Posterior vena cava (tissue), 2 donors: ENCODE measurements at regions not wholly inside any gene's neighbourhood (a gene's known extent, or its start where the extent isn't known, plus 50 kb on each side); places are given as distances from the start of the nearest gene placed in this dataset.
A peak's percentile ranks its signal among the peaks of the same experiment; 100 is the strongest.
"Not testable (repeated sequence)": the region's sequence is repeated elsewhere in the genome, so short reads cannot be mapped to it uniquely, and the experiment has no call there.

Experiments used
- DNase-seq: peaks from one replicate; pipeline ENCODE4 v3.0.0-alpha.2; 2020; ENCODE audit warnings: low spot score
- intact Hi-C, 2 donors: fragments of 100-400 bp; cut with DNase I; formaldehyde crosslinking; loops; one replicate each; pipeline versions ENCODE4 v1.14.1 to v1.14.2; 2022 to 2023
- donor health status: DM: yes; HTN: yes; CAD: no.
- donor health status: DM: yes; HTN: yes; CAD: no.

DNA sequence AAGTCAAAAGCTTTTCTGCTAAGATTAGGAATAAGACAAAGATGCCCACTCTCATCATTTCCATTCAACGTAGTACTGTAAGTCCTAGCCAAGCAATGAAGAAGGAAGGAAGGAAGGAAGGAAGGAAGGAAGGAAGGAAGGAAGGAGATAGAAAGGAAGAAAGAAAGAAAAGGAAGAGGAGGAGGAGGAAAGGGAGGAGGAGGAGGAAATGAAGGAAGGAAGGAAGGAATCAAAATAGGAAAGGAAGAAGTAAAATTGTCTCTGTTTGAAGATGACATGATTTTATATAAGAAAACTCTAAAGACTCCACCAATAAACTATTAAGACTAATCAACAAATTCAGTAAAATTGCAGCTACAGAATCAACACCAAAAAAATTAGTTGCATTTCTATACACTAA lies 66.0 kb upstream of the DHRS4 start:
- DNase-seq = no peak
- intact Hi-C loops = no loop called here

GRCh38 chr14:23891717-23892116 lies 61.9 kb upstream of the DHRS4 start:
- DNase-seq = peak; percentile 54
- intact Hi-C loops = not testable (repeated sequence)

GRCh38 chr14:23892289-23892688 lies 61.3 kb upstream of the DHRS4 start:
- not testable (repeated sequence) for DNase-seq

DNA sequence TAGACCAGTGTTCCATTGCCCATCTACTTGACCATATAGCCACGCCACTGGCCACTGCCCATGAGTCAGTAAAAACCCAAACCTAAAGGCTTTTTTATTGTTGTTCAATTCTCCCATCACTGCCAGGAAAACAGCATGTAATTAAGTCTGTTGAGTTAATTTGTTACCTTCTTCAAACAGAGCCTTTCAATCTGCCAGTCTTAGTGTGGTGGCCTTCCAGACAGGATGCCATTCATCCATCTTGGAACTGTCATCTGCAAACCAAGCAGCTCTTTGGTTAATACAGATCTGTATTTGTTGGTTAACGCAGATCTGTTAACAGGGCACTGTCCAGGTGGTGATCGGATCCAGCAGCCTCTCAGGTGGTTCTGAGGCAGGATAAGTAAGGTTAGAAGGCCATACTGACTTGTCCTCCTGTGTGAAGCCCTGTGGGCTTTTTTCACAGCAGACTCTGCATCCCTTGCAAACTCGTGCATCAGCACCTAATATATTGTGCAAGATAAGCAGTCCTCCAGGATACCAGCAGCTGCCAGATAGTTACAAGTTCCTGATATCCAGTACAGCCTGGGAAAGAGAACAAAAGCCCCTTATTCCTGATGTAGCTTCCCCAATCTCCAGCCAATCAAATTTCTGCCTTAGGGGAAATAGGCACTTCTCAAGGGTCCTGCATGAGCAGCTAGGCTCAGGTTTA lies 59.1 kb upstream of the DHRS4 start:
- intact Hi-C loops = no loop called here
- DNase-seq = no peak

More at GRCh38 chr14:23892289-23892688, 61.3 kb upstream of the DHRS4 start:
- intact Hi-C loops = not testable (repeated sequence)

- no peak for DNase-seq
- intact Hi-C loops = no loop called here
These were observed 58.5 kb upstream of the DHRS4 start for GRCh38 chr14:23895053-23895419.

- no peak for DNase-seq
- intact Hi-C loops = no loop called here
These were observed 58.1 kb upstream of the DHRS4 start for GRCh38 chr14:23895480-23895879.

DNA sequence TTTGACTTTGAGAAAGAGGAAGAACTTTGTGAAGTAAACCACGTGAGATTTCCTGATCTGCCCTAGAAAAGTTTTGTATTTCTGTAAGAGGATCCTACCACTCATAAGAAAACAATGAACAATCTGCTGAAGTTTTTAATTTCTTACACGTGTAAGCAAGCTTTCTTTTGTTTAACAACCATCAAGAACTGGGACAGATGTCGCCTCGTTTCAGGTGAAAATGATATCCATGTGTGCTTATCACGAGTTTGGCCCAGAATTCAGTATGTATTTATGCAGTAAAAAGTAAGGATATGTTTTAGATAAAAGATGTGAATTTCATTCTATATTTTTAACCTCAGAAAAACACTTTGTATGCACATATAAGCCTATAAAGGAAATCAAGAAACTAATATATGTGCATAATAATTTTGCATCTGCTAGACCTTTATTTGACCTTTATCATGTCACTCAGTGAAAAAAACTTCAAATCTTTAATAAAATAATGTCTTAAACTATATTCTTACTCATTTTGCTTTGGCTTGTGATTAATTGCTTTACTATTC lies 56.9 kb upstream of the DHRS4 start:
- intact Hi-C loops = no loop called here
- DNase-seq = no peak

- DNase-seq, intact Hi-C loops: not testable (repeated sequence)
These were observed 56.3 kb upstream of the DHRS4 start for GRCh38 chr14:23897291-23897690.

GRCh38 chr14:23898359-23898758 lies 55.2 kb upstream of the DHRS4 start:
- intact Hi-C loops = not testable (repeated sequence)
- DNase-seq = peak; percentile 69

DNA sequence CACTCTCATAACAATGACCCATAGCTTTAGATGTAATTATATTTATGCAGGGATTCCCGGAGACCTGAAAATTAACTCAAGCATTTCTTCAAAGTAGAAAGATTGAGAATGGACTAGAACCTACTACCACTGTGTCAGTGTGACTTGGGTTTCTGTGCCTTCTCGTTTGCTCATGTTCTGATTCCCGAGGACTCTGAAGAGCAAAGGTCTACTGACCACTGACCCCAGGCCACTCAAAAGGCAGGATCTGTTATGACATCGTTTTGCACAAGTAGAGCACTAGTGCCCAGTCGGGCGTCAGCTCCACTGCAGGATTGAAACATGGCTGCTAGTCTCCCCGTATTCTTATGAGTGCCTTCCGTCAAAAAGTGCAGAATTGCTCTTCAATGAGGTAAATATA lies 53.8 kb upstream of the DHRS4 start:
- intact Hi-C loops = loop anchor here in 1 of 2 donors (10.0 kb wide), 1 partner anchor 265 kb away; the partner anchor contains the start of gene DHRS2
- no peak for DNase-seq

GRCh38 chr14:23903442-23903841 lies 50.1 kb upstream of the DHRS4 start:
- intact Hi-C loops = loop anchor here in 1 of 2 donors (10.0 kb wide), 1 partner anchor 269 kb away; the partner anchor contains the start of gene DHRS2
- DNase-seq = no peak
